NCI-H2029 (cell line): ENCODE measurements at regions not wholly inside any gene's neighbourhood (a gene's known extent, or its start where the extent isn't known, plus 50 kb on each side); places are given as distances from the start of the nearest gene placed in this dataset.

Experiments
- DNase-seq: peaks from one replicate; lab custom pipeline; 2025; lab: John Stamatoyannopoulos, UW

DNA sequence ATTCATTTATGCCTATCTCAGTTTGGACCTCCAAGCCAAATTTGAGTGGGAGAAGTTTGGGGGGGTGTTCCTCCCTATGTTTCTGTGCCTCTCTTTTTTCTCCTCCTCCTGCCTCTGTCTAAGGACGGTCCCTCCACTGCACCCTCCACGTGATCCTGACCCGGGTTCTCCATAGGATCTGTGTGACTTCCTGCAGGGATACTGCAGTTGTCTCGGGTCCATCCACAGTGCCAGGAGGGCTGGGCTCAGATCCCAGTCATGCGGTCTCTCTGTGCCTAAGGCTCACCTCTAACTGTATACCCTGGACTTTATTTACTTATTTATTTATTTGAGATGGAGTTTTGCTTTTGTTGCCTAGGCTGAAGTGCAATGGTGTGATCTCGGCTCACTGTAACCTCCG is 1354.5 kb downstream of the BRD1 start:
- DNase-seq: no peak

DNA sequence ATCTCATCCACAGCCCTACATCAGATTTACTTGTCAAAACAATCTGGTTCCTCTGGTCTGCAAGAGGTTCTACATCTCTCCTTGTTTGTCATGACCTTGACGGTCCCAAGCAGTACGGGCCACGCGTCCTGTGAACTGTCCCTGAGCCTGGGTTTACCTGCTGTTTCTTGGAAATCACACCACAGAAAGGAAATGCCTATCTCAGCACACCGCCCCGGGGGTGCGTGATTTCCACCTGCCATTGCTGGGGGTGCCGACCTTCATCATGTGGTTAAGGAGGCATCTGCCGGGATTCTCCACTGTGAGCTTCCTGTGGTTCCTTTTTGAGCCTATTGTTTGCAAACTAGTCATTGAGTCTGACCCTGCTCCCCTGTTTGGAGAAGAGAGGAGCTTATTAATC is 1363.4 kb downstream of the BRD1 start:
- DNase-seq: no peak

DNA sequence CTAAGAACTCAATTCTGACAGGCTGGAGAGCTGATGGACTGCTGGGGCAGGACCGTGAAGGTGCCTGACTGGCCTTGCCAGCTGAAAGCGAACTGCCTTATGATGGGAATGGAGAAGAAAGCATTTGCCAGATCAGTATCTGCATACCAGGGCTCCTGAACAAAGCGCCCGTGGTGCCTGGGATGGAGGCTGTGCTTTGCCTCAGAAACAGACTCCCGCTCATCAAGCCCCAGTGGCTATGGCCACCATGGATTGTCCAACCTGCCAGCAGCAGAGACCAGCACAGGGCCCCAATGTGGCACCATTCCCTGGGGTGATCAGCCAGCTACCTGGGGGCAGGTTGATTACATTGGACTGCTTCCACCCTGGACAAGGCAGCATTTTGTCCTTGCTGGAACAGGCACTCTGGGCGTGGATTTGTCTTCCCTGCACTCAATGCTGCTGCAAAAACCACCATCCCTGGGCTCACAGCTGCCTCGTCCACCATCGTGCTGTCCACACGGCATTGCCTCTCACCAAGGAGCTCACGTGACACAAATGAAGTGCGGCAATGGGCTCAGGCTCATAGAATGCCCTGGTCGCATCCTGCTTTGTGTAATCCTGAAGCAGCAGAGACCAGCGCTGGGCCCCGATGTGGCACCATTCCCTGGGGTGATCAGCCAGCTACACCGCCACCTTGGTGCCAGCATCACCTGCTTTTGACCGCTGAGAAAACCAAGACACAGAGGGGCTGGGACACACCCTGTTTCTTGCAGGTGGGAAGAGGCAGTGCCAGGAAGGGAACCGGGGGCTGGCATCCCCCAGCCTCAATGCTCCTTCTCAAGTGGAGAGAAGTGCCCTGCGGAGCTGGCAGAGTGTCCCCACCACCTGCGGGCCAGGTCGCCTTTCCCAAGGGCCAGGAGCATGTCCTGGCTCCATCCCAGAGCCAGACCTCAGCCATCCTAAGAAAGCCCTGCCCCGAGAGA is 1367.5 kb downstream of the BRD1 start:
- no peak for DNase-seq

DNA sequence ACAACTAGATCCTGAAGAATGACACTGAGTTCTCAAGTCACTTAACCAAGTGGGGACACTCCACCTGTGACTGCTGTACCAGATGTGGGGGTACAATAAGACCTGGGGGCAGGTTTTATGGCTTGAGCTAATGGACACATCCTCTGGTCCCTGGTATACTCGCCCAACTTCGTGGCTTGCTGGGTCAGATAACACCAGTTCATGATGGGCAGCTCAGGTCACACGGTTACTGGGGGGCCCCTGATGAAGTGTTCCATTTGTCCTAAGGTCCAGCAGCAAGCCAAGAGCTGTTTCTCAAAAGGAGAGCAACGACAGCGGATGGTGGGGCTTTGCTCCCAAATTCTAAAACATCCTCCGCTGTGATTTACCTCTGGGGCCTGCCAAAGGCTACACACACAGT is 1368.4 kb downstream of the BRD1 start:
- DNase-seq: no peak

DNA sequence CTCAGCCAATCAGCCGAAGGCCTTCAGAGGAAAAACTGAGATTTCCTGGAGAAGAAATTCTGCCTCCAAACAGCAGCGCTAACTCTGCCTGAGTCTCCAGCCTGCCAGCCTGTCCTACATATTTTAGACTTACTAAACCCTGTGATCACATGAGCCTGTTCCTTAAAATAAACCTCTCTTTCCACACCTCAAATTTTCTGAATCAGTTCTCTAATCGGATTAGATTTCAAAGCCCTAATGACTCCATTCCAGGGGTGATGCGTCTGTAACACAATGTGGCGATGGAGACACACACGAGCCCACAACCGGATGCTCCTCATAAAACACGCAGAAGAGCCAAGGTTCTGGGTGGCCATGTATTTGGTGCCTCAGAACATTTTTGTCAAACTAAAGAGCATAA is 1371.2 kb downstream of the BRD1 start:
- DNase-seq: no peak

DNA sequence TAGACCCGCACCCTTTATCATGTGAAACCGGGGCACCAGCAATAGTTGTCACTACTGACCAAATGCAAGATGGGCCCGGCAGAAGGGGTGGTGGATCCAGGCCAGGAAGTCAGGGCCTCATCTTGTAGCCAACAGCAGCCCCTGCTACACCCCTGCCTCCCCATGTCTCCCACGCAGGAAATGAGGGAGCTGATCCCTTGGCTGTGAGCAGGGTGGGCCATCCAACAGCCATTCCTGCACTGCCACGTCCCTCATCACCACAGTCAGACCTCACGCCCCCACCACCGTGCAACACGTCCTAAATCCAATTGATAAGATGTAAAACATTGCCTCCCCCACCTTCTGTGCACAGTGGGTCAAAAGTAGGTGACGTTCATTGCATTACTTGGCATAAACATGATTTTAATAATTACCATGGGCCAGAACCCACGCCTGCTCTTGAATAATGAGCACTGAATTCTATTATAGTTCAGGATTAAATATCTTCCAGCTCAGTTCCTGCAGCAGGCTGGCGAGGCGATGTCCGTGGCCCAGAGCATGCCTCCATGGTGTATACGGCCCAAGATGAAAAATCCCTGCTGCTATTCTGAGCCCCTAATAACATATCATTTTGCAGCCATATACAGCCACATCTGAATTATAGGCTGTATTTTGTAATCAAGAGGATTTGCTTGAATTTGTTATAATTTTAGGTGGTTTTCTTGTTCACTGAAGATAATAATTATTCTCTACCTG is 1373.8 kb downstream of the BRD1 start:
- DNase-seq: no peak

DNA sequence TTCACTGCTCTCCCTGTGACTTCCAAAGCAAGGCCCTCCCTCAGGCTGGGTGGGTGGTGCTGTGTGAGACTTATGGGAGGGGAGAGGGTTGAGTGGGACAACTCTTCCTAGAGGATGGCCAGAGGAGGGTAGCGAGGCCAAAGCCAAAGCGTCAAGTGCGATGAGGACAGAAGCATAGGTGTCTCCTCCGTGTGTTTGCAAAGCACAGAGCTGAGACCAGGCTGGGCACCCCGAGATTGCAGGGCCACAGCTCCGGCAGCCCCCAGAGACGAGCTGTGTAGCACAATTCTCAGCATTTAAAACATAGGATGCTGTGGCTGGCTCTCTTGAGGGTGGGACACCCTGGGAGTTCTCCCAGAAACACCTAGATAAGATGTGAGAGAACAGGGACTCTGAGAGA is 1374.5 kb downstream of the BRD1 start:
- no peak for DNase-seq

DNA sequence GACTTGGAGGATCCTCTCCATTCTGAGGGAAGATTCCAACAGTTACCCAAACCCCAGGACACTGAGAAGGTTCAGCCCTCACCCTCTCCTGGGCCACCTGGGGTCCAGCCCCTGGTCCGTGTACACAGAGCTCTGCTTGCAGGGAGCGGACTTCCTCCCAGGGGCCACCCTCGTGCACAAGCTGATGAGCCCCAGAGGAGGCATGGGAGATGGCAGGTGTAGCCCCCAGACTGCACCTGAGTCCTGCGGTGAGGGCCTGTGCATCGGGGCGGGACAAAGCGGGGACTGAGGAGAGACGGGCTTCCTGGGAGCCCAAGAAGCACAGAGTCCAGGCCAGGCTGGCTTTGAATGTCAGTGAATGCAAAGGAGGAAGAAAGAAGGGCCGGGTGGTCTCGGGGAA is 1374.9 kb downstream of the BRD1 start:
- DNase-seq: no peak

DNA sequence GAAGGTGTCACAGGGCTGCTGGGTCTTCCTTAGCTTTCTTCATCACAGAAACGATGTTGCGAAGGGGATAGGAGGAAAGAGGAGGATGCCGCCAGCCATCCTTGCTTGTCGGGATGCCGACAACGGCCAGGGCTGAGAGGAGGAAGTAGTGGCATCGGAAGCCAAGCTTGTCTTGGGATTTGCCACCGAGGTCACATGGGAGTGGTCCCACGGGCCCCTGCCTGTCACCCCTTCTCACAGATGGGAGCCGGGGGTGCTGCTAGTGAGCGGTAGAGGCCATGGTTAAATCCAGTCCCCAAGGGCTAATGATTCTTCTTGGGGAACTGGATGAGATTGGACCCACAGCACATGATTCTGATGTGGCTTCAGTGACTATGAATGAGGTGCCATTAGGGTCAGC is 1375.8 kb downstream of the BRD1 start:
- DNase-seq: no peak

DNA sequence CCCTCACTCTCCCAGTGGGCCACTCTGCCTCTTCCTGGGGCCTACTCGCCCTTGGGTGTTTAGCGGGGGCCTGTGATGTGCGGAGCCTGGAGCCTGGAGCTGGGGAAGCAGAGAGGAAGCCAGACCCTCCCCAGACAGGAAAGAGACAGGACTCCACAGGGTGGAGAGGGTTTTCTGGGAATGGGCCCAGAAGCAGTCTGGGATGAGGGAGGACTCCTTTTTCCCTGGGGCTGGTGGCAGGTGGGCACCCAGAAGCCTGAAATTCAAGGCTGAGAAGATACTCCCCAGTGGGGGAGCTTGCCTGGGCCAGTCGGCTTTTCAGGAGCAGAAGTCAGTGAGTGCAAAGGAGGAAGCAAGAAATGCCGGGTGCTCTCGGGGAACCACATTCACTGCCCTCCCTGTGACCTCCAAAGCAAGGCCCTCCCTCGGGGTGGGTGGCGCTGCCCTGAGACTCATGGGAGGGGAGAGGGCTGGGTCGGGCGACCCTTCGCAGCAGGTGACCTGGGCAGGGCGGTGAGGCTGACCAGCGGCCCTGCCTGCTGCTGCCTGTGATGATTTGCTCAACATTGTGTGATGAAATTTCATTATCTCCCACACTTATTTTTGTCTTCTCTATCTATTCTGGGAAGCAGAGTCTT is 1377.4 kb downstream of the BRD1 start:
- no peak for DNase-seq

DNA sequence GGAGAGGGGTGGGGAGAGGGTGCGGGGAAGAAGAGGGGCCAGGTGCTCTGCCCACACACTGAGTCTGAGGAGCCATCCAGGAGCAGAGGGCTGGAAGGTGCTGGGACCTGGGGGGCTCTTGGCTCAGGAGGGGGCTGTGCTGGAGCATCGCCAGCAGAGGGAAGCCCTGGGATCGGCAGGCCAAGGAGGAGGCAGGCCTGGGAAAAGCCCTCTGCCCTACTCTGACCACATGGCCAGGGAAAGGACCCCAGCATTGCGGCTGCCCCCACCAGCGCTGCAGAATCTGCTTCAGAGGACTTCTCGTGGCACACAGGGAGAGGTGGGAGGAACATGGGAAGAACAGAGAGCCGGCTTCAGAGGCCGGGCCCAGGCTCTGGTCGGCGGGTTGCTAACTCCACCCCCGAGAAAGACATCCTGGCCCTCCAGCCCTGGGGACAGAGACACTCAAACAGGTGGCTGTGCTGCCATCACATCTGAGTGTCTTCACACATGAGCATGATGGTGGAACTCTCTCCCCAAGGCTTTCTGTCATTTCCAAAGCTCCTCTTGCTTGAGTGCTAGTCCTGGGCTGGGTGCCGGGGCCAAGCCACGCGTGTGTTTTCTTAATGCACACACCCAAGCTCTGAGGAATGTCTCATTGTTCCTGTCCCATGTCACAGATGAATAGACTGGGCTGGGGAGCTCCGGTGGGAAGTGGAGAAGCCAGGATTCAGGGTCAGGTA is 1378.0 kb downstream of the BRD1 start:
- no peak for DNase-seq

DNA sequence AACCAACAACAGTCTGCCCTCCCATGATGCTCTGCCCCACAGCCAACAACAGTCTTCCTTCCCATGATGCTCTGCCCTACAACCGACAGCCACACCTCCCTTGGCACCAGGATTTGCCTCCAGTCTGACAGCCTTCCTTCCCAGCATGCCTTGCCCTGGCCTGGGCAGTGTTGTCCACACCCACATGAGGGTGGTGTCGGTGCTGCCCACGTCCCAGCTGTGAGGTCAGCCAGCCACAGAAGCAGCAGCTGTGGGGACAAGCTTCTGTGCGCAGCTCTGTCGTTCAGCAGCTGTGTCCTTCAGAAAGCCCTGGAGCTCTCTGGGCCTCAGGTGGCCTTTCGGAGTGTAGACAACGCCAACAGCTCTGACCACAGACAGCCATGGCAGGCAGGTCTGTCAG is 1378.9 kb downstream of the BRD1 start:
- DNase-seq: no peak

DNA sequence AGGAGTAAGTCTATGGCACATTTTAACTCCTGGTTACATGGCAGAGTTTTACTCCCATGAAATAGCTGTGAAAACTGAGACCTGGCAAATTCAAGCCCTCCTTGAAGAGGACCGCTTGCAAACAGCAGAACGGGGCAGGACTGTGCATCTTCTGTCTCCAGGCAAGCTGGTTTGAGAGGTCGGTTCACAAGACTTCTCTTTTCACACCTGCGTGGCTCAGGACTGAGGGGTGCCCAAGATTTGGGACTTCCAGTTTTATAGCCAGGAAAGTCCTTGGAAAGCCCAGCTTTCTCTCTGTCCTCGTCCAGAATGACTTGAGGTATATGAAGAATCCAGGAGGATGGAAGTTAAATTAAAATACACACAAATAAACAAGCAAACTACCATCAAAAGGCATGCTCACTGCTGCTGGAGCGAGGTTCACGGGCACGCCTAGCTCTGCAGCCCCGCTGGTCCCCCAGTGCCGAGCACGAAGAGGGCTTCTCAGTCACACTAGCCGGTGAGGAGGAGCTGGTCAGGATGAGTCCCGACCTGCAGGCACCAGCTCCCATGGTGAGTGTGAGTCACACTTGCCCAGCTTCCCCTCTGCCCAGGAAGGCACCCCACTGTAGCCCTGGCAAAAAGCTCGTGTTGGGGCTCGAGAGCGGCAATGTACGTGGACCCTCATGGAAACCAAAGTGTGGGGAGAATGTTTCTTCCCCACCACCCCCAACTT is 1382.4 kb downstream of the BRD1 start:
- DNase-seq: no peak

DNA sequence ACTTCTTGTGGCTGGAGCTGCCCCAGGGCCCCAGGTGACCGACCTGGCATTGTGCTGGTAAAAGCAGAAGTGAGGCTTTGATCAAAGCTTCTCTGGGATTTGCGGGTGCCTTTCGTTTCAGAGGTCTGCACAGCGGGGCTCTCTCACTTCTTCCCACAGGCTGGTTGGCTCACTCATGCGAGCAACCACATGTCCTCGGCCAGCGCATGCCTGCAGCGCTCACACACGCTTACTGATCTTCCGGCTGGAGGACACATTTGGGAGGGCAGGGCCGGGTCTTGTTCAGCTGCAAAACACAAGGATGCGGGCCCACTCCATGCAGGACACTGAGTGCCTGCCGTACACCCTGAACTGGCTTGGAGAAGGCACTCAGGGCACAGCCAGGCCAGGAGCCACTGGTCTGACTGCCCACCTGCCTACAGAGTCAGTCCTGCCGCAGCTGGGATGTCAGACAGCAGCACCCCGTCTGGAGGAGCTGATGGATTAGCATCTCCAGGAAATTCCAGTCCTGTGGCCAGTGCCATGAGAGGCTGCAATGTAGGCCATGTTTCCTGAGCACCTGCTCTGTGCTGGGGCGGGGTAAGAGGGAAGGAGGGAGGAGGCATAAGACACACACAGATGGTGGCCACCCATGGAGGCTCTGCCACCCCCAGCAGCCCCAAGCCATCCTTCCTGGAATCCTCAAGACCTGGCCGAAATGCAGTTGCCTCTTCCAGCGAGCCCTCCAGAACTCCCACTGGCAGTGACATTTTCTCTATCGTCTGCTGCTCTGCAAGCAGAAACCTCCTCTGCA is 1383.2 kb downstream of the BRD1 start:
- no peak for DNase-seq

DNA sequence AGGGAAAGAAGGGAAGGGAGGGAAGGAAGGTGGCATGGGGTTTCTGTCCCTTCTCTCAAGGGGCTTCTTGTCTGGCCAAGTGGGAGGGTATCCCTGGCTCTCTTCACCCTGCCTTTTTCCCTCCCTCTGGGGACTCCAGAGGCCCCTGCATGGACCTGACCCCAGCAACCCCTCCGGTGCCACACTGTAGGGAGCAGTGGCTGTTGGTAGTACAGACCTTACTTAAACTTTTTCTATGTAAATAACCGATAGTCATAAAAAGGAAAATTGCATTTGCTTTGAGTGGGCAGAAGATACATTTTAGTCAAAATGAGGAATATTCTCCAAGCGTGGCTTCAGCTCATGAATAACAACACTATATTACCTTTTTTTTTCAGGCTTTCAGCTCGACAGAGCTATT is 1384.0 kb downstream of the BRD1 start:
- DNase-seq: no peak

DNA sequence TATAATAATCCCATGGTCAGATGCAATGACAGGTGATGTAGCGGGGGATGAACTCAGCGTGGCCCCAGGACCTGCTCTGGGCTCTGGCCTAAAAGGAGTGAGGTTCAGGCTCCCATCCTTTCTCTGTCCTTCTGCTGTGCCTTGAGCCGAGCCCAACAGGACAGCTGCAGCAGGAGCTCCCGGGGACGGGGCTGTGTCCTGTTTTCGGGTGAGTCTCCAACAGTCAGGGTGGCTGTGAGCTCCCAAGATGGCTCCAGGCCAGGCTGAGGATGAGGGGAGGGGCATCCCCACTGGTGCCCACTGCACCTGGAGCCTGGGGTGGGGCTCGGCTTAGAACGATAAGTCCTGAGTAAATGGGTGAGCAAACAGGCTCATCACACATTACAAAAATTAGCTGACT is 1385.0 kb downstream of the BRD1 start:
- DNase-seq: no peak

DNA sequence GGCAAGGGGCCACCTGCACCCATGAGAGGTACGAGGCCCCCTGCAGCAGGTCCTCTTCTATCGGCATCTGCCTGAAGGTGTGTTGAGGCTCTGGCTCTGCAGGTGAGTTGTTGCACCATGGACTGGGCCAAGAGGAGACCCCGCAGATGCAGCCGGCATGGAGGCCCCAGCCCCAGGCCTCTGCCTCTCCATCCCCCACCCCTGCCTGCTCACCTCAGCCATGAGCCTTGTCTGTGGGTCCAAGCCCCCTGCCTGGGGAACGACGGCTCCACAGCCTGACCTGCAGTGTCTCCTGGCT is 1386.2 kb downstream of the BRD1 start:
- DNase-seq: no peak

DNA sequence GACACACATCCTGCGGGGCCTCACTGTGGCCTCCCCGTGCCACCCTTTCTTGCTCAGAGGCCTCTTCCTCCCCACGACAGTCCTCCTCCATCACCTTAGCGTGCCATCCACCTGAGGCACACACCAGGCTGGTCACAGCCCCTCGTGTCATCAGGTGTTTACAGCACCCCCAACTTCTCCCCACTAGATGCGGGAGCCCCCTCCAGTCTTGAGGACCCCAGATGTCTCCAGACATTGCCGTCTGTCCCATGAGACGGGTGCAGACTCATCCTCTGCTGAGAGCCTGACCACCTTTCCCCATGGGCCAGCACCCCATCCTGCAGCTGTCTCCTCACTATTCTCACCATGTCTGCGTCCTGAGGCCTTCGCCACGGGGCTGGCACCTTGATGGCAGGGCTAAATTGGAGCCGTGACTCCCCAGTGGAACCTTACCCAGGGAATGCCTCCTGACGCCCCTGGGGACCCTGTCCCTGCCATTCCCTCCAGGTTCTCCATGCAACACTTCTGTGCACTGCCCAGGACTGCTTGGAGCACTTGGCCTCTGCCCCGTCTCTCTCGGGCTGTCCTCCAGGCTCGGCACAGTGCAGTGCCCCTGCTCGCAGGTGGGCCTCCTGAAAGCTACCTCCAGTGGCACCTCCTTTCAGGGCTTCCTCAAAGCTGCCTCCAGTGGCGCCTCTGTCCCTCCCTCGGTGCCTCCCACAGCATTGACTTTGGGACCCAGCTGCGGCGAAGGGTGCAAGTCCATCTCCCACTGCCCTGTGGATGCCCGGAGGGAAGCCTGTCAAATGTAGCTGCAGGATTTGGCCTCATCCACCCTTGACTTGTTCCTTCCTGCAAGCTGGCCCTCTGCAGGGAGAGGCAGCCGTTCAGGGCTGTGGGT is 1386.8 kb downstream of the BRD1 start:
- DNase-seq: no peak

DNA sequence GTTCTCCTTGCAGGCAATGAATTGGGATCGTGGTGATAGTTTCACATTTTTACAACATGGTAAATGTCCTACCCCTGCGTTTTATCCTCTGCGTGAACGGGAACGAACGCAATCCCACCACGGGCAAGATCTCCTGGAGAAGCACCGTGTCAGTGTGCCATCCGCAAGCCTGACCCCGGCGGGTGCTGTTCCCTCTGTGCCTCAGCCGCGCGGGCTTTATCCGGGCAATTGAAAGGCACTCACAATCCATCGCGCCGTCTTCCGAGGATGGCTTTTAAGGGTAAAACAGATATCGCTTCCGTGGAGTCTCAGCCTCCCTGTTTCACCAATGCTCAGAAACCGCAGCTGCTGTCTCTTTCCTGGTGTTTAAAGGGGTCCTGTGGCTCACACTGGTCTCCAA is 1387.5 kb downstream of the BRD1 start:
- no peak for DNase-seq

DNA sequence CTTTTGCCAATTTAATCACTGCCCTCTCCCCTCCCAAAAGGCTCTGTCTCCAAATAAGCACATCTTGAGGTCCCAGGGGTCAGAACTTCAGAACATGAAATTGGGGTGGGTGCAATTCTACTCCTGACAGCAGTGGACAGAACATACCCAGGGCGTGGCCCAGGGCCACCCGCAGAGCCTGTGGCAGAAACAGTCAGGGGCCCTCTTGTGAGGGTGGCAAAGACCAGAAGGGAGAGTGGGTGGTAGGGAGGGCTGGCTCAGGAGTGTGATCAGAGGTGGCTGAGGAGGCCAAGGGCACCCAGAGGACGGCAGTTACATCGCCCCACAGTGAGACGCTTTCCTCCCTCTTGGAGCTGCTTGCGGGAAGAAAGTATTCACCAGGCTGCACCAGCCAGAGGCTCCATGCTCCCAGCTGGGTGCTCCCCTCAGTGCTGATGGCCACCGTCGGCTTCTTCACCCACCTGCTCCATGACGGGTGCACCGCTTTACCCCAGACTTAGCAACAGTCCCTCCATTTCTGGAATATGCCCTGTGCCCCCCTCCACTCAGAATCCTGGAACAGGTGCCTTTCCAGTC is 1388.0 kb downstream of the BRD1 start:
- no peak for DNase-seq
